Uterus (tissue), 3 donors: ENCODE measurements at regions not wholly inside any gene's neighbourhood (a gene's known extent, or its start where the extent isn't known, plus 50 kb on each side); places are given as distances from the start of the nearest gene placed in this dataset.
A peak's percentile ranks its signal among the peaks of the same experiment; 100 is the strongest.

ENCODE experiments used
- DNase-seq, 2 donors: peaks; one replicate each; pipeline ENCODE4 v3.0.0-alpha.2; 2019 to 2020
- H3K27ac ChIP-seq, 2 donors: fragments of 200-600 bp; sonication (generic); 1 replicate in 1 of 2; 2 replicates in 1 of 2; pipeline ENCODE4 v1.5.1; 2016 to 2018
- H3K27me3 ChIP-seq, 2 donors: fragments of 200-600 bp; sonication (generic); one replicate each; pipeline ENCODE4 v1.5.1; 2018 to 2019; ENCODE audit warnings: control low read depth in 1 of 2
- H3K36me3 ChIP-seq, 2 donors: fragments of 200-600 bp; sonication (generic); one replicate each; pipeline ENCODE4 v1.5.1; 2019; ENCODE audit warnings: control low read depth in 1 of 2
- H3K4me1 ChIP-seq, 2 donors: fragments of 200-600 bp; sonication (generic); one replicate each; pipeline ENCODE4 v1.5.1; 2018 to 2019; ENCODE audit warnings: control low read depth in 1 of 2
- H3K4me3 ChIP-seq, 2 donors: fragments of 200-600 bp; sonication (generic); 1 replicate in 1 of 2; 2 replicates in 1 of 2; pipeline ENCODE4 v1.5.1; 2018 to 2019; ENCODE audit warnings: mild to moderate bottlenecking in 1 of 2
- H3K9me3 ChIP-seq, 2 donors: fragments of 200-600 bp; sonication (generic); one replicate each; pipeline ENCODE4 v1.5.1; 2019; ENCODE audit warnings: control low read depth in 1 of 2
- CTCF ChIP-seq, 4 experiments: fragments of 200-600 bp in 2 of 4; fragments of 450-650 bp in 2 of 4; sonication (generic) in 2 of 4; IDR thresholded peaks; one replicate each; pipeline ENCODE4 v1.5.1; 2016 to 2019; ENCODE audit warnings: antibody characterized with exemption in 4 of 4, mild to moderate bottlenecking in 2 of 4, moderate library complexity in 1 of 4
- POLR2A ChIP-seq, 2 donors: fragments of 450-650 bp; IDR thresholded peaks; one replicate each; pipeline ENCODE4 v1.6.1; 2016; ENCODE audit warnings: antibody characterized with exemption in 2 of 2, mild to moderate bottlenecking in 1 of 2, moderate library complexity in 1 of 2
- intact Hi-C: fragments of 100-400 bp; cut with DNase I; formaldehyde crosslinking; loops from one replicate; pipeline ENCODE4 v1.15.1; 2023; ENCODE audit warnings: low total_unique reads
- donor health status: DM: yes; HTN: yes; CAD: no.

- Histone ChIP-seq H3K27me3 (no peaks in the 10 kb centered on the region), H3K27ac (no peak overlapping the region), H3K9me3 (no peaks in the 10 kb centered on the region), H3K4me3 (no peak overlapping the region), H3K4me1 (no peaks in the 10 kb centered on the region), H3K36me3 (no peaks in the 10 kb centered on the region)
- DNase-seq = no peak
- TF ChIP-seq CTCF (IDR thresholded peaks at IDR 0.05) (no peak), POLR2A (IDR thresholded peaks at IDR 0.05) (no peak)
- intact Hi-C loops = no loop called here
Measured at GRCh38 chr14:51501746-51502145, 150.0 kb upstream of the FRMD6 start.

GRCh38 chr14:51504669-51505068, 147.0 kb upstream of the FRMD6 start:
- intact Hi-C loops = no loop called here
- TF ChIP-seq CTCF (IDR thresholded peaks at IDR 0.05) (no peak), POLR2A (IDR thresholded peaks at IDR 0.05) (no peak)
- DNase-seq = no peak
- H3K27me3 ChIP-seq = no peaks in the 10 kb centered on the region
- no peaks in the 10 kb centered on the region for H3K36me3 ChIP-seq
- peaks cover 6 to 10% of the 10 kb centered on the region in 2 donors for H3K4me1 ChIP-seq
- no peak overlapping the region for H3K4me3 ChIP-seq
- no peaks in the 10 kb centered on the region for H3K9me3 ChIP-seq
- no peak overlapping the region for H3K27ac ChIP-seq

GRCh38 chr14:51507511-51507905, 144.2 kb upstream of the FRMD6 start:
- no peak for DNase-seq
- peak overlapping the region; percentile 77 to 83 for H3K27ac ChIP-seq

GRCh38 chr14:51507906-51508511, 143.7 kb upstream of the FRMD6 start:
- Histone ChIP-seq H3K4me1 (peaks cover 6 to 10% of the 10 kb centered on the region in 2 donors), H3K4me3 (peak overlapping the region in 1 of 2 donors; percentile 11), H3K36me3 (no peaks in the 10 kb centered on the region), H3K9me3 (no peaks in the 10 kb centered on the region), H3K27ac (peak overlapping the region; percentile 77 to 83), H3K27me3 (no peaks in the 10 kb centered on the region)
- peak; percentile 79 to 81 for DNase-seq
- TF ChIP-seq CTCF (IDR thresholded peaks at IDR 0.05) = no peak
- TF ChIP-seq POLR2A (IDR thresholded peaks at IDR 0.05) = no peak
- intact Hi-C loops = no loop called here

More at GRCh38 chr14:51507511-51507905, 144.2 kb upstream of the FRMD6 start:
- H3K27me3 ChIP-seq = no peaks in the 10 kb centered on the region
- no peak overlapping the region for H3K4me3 ChIP-seq
- TF ChIP-seq CTCF (IDR thresholded peaks at IDR 0.05) (no peak), POLR2A (IDR thresholded peaks at IDR 0.05) (no peak)
- H3K4me1 ChIP-seq = peaks cover 6 to 10% of the 10 kb centered on the region in 2 donors
- no peaks in the 10 kb centered on the region for H3K36me3 ChIP-seq
- no peaks in the 10 kb centered on the region for H3K9me3 ChIP-seq
- intact Hi-C loops = no loop called here

- no peaks in the 10 kb centered on the region for H3K9me3 ChIP-seq
- DNase-seq = no peak
- H3K36me3 ChIP-seq = no peaks in the 10 kb centered on the region
- H3K4me1 ChIP-seq = peaks cover 6 to 10% of the 10 kb centered on the region in 2 donors
- H3K4me3 ChIP-seq = no peak overlapping the region
- H3K27me3 ChIP-seq = no peaks in the 10 kb centered on the region
- peak overlapping the region; percentile 77 to 83 for H3K27ac ChIP-seq
- TF ChIP-seq POLR2A (IDR thresholded peaks at IDR 0.05) (no peak), CTCF (IDR thresholded peaks at IDR 0.05) (no peak)
- intact Hi-C loops = no loop called here
Measured at GRCh38 chr14:51511265-51511664, 140.4 kb upstream of the FRMD6 start.
